ENCODE measurements at regions not wholly inside any gene's neighbourhood (a gene's known extent, or its start where the extent isn't known, plus 50 kb on each side); places are given as distances from the start of the nearest gene placed in this dataset.
"Not testable (repeated sequence)": the region's sequence is repeated elsewhere in the genome, so short reads cannot be mapped to it uniquely, and the experiment has no call there.

DNA sequence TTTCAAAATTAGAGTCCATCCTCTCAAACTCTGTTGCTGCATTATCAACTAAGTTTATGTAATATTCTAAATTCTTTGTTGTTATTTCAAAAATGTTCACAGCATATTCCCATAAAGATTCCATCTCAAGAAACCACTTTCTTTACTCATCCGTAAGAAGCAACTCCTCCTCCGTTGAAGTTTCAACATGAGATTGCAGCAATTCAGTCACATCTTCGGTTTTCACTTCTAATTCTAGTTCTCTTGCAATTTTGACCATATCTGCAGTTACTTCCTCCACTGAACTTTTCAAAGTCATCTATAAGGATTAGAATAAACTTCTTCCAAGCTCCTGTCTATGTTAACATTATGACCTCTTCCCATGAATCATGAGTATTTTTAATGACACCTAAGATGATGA lies 216.6 kb upstream of the SLC7A11 start:
- no peak for TF ChIP-seq POLR2A (IDR thresholded peaks at IDR 0.05; ENCODE audit: low read depth, low read length)
- DNase-seq (ENCODE audit: insufficient read length, low spot score) (no peak), FAIRE-seq (no peak)

DNA sequence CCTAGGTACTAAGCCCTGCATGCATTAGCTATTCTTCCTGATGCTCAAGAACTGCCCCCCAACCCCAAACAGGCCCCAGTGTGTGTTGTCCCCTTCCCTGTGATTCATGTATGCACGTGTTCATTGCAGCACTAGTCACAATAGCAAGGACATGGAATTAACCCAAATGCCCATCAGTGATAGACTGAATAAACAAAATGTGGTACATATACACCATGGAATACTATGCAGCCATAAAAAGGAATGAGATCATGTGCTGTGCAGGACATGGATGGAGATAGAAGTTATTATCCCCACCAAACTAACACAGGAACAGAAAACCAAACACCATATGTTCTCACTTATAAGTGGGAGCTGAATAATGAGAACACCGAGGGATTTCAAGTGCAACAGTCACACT lies 214.2 kb upstream of the SLC7A11 start:
- DNase-seq (ENCODE audit: insufficient read length, low spot score); FAIRE-seq: not testable (repeated sequence)

DNA sequence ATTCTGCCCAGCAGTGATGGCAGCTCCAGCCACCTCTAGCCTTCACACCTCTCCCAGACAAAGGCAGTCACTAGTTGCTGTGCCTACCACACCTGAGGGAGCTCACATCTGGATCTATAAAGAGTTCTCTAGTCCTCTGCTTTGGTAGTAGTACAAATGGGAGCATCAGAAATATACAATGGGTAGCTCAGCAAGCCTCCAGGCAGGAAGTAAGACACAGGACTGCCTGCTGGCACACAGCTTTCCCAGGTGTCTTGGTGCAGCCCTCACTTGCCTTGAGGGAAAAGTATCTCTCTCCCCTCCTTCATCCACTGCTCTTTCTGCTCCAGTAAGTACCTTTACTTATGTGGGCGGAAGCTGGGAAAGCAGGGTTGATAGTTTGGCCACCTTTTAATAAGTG lies 212.9 kb upstream of the SLC7A11 start:
- DNase-seq (ENCODE audit: insufficient read length, low spot score) (no peak), FAIRE-seq (no peak)
- no peak for TF ChIP-seq POLR2A (IDR thresholded peaks at IDR 0.05; ENCODE audit: low read depth, low read length)

DNA sequence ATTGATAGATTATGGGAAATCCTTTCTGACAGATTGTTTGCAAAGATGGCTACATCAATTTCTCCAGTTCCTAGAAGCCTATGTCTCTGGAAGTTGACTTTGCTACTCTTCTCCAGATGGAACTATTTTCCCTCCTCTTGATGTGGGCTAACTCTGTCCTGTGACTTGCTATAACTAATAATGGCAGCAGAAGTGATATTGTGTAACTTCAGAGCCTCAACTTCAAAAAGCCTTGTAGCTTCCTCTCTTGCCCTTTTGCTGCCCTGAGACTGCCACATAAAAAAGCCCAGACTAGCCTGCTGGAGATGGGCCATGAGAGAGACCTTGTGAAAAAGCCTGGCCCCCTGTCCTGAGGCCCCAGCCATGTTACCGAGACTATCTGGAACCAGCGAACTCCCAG lies 210.7 kb upstream of the SLC7A11 start:
- no peak for TF ChIP-seq POLR2A (IDR thresholded peaks at IDR 0.05; ENCODE audit: low read depth, low read length)
- FAIRE-seq: no peak
- no peak for DNase-seq (ENCODE audit: insufficient read length, low spot score)

DNA sequence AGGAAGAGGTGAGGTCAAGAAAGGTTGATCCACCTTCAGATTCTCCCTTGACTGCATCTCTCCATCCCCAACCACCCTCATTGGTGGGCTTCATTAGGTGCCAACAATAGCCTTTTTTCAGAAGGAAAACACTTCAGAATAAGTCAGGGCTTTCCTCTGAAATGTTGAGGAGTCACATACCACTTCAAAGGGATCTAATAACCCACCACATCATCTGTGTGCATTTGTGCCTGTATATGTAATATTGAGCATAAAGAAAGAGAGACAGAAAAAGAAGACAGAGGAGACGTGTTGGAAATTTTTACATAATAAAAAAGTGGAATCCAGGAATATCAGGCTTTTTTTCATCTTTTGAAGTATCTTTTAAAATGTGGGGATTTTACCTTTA lies 209.1 kb upstream of the SLC7A11 start:
- no peak for TF ChIP-seq POLR2A (IDR thresholded peaks at IDR 0.05; ENCODE audit: low read depth, low read length)
- FAIRE-seq (no peak), DNase-seq (ENCODE audit: insufficient read length, low spot score) (no peak)

DNA sequence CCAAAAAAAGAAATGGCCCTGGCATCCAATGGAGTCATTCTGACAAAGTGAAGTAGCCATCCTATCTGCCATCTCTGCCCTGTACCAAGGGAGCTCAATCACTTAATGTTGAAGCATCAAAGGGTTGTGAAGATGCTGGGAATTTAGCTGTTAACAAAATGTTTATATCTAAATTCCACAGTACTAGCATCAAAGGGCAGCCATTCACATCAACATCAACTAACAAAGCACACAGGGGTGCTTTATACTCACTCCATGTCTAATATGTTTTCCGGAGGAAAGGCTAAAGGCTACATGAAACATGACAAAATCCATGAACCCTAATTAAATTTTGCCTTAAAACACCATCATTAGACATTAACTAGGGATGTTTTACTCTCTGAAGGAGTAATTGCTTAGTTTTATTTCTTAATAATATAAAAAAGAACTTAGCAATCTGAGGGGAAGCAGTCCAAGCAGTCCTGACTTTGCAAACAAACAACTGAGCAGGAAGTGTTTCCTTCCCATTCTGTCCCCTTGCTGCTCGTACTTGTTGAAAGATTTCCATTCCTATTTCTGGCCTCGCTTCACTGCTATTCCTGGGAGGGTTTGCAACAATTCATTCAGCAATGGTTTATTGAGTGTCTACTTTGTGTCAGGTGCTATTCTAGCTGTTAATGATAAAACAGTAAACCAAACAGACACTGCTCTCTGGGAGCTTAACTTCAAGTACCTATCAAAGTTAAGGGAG lies 208.6 kb upstream of the SLC7A11 start:
- DNase-seq (ENCODE audit: insufficient read length, low spot score) (no peak), FAIRE-seq (no peak)
- no peak for TF ChIP-seq POLR2A (IDR thresholded peaks at IDR 0.05; ENCODE audit: low read depth, low read length)

DNA sequence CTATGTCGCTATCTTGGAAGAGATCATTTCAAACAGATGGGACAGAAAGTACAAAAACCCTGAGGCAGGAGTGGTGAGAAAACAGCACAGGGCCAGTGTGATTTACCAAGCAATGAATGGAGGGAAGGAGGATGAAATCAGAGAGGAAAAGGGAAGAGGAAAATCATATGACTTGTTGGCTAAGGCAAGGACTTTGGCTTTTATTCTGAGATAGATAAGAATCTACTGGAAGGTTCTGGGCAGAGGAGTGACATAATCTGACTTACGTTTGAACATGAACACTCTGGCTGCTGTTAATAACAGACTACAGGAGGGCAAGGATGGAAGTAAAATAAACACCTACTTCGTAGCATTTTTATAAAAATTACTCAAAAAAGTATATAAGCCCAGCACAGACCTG lies 207.8 kb upstream of the SLC7A11 start:
- DNase-seq (ENCODE audit: insufficient read length, low spot score) (no peak), FAIRE-seq (no peak)
- TF ChIP-seq POLR2A (IDR thresholded peaks at IDR 0.05; ENCODE audit: low read depth, low read length): no peak

DNA sequence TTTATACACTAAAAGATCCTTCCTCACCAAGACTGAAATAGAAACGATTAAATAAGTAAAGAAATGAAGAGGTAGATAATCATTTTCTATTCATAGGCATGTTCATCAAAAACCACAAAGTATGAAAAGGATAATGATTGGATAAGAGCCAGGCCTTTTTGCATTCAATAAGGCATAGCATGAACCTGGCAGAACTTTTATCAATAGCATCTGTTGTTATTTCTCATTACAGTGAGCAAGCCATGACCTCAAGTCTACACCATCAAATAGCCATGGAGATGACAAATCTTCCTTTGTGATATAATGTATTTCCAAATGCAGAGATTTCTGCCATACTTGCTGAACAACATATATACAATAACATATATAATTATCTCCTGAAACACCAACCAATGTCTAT lies 206.0 kb upstream of the SLC7A11 start:
- DNase-seq (ENCODE audit: insufficient read length, low spot score): no peak
- no peak for TF ChIP-seq POLR2A (IDR thresholded peaks at IDR 0.05; ENCODE audit: low read depth, low read length)
- no peak for FAIRE-seq

DNA sequence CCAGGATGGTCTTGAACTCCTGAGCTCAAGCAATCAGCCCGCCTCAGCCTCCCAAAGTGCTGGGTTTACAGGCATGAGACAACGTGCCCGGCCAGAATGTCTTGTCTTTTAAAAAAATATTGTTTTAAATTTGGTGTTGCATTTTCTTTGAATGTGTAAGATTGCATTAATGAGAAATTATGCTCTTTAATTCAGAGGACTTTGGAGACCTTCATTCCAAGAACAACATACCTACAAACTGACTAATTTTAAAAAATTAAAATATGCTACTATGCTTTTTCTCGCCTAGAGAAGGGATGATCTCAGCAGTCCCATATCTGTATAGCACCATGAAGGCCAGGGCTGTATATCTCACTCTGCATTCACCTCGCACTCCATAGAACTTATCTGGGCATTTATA lies 204.3 kb upstream of the SLC7A11 start:
- DNase-seq (ENCODE audit: insufficient read length, low spot score) (no peak), FAIRE-seq (no peak)
- no peak for TF ChIP-seq POLR2A (IDR thresholded peaks at IDR 0.05; ENCODE audit: low read depth, low read length)

DNA sequence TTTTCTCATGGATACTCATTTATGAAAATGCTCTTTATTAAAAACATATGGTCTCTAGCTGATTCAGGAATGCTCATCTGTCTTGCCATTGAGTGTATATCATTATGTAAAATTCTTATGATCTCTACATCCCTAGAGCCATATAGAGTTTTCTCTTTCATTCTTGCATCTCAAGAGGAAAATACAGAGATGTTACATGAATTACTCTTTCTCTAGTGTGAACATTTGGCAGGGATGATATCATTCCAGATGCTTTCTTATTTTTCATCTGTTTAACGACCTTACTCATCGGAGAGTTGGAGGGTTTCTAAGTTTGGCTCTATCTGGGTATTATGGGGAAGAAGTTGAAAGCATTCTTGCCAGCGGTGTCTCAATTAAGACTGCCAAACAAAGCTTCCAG lies 202.9 kb upstream of the SLC7A11 start:
- no peak for DNase-seq (ENCODE audit: insufficient read length, low spot score)
- no peak for FAIRE-seq
- TF ChIP-seq POLR2A (IDR thresholded peaks at IDR 0.05; ENCODE audit: low read depth, low read length): no peak

DNA sequence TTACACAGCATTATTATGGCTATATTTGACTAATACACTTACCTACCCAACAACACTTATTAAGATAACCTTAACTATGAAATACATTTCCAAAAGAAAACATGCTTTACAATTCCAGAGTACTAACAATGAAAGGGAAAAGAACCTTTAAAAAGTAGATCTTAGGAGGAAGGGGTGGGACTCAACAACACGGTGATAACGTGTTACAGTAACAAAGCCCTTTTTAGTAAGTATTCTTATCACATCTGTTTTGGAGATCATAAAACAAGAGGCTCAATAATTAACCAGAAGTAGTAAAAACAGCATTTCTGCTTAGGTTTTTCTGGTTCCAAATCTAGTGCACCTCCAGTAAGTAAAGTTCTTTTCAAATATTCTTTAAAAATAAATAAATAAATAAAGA lies 202.1 kb upstream of the SLC7A11 start:
- TF ChIP-seq POLR2A (IDR thresholded peaks at IDR 0.05; ENCODE audit: low read depth, low read length): no peak
- FAIRE-seq: no peak

DNA sequence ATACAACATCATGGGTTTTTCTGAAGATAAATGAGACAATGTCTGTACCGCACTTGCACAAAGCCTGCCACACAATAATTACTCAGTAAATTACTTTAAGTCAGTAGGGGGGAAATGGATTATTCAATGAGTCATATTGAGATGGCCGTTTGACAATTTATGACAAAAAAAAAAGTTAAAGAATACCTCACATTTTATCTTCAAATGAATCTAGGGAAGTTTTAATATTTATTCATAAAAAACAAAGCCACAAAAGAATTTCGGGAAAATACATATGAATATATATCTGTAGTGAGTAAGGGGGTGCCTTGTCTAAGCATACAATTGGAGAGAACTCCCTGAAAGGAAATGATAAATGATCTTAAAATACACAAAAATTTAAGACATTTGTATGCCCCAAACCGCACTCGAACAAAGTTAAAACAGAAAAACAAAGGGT lies 197.0 kb upstream of the SLC7A11 start:
- FAIRE-seq: no peak
- no peak for TF ChIP-seq POLR2A (IDR thresholded peaks at IDR 0.05; ENCODE audit: low read depth, low read length)
- DNase-seq (ENCODE audit: insufficient read length, low spot score): no peak

More for the DNA sequence above, 202.1 kb upstream of the SLC7A11 start:
- DNase-seq (ENCODE audit: insufficient read length, low spot score): no peak

DNA sequence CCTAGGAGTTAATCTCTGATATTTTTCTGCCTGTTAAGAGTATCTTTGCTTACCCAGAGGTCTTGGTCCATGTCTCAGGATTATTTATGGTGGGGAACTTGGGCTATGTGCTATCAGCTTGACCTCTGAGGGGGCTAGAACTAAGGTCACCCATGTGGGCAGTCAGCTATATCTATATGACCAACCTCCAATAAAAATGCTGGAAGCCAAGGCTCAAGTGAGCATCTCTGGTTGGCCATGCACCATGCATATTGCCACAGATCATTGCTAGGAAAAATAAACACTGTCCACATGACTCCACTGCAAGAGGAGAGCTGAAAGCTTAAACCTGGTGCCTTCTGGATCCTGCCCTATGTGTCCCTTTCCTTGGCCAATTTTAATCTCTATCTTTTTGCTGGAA lies 196.5 kb upstream of the SLC7A11 start:
- no peak for FAIRE-seq
- DNase-seq (ENCODE audit: insufficient read length, low spot score): no peak
- no peak for TF ChIP-seq POLR2A (IDR thresholded peaks at IDR 0.05; ENCODE audit: low read depth, low read length)

DNA sequence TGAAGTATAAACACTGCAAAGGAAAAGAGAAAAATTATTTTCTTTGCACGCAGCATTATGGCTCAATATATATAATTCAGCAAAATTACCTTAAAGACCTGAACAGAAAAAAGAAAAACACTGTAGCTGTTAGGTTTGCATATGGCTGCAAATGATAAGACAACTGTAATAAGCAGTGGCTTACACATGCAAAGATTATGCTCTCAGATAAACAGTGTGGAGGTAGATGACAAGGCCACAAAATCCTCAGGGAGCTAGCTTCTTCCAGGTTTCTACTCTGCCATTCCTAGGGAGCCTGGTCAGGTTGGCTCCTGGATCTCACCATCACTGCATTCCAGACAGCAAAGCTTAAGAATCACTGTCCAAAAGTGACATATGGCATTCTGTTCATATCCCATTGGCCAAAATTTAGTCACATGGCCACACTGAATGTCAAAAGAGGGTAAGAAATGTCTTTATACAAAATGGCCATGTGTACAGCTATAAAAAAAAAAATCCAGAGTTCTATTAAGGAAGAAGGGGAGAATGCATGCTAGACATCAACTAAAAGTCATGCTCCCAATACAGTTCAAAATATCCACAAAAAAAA lies 195.2 kb upstream of the SLC7A11 start:
- TF ChIP-seq POLR2A (IDR thresholded peaks at IDR 0.05; ENCODE audit: low read depth, low read length): no peak
- FAIRE-seq (no peak), DNase-seq (ENCODE audit: insufficient read length, low spot score) (no peak)

DNA sequence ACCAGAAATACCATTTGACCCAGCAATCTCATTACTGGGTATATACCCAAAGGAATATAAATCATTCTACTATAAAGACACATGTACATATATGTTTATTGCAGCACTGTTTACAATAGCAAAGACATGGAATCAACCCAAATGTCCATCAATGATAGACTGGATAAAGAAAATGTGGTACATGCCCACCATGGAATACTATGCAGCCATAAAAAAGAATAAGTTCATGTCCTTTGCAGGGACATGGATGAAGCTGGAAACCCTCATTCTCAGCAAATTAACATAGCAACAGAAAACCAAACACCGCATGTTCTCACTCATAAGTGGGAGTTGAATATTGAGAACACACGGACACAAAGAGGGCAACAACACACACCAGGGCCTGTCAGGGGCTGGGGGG lies 193.6 kb upstream of the SLC7A11 start:
- not testable (repeated sequence) for FAIRE-seq; DNase-seq (ENCODE audit: insufficient read length, low spot score)

DNA sequence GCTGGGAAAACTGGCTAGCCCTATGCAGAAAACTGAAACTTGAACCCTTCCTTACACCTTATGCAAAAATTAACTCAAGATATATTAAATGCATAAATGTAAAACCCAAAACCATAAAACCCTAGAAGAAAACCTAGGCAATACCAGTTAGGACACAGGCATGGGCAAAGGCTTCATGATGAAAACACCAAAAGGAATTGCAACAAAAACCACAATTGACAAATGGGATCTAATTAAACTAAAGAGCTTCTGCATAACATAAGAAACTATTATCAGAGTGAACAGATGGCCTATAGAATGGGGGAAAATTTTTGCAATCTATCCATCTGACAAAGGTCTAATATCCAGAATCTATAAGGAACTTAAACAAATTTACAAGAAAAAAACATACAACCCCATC lies 192.9 kb upstream of the SLC7A11 start:
- FAIRE-seq; DNase-seq (ENCODE audit: insufficient read length, low spot score): not testable (repeated sequence)

Measured in H54 (cell line).